ENCODE measurements at regions not wholly inside any gene's neighbourhood (a gene's known extent, or its start where the extent isn't known, plus 50 kb on each side); places are given as distances from the start of the nearest gene placed in this dataset.

DNA sequence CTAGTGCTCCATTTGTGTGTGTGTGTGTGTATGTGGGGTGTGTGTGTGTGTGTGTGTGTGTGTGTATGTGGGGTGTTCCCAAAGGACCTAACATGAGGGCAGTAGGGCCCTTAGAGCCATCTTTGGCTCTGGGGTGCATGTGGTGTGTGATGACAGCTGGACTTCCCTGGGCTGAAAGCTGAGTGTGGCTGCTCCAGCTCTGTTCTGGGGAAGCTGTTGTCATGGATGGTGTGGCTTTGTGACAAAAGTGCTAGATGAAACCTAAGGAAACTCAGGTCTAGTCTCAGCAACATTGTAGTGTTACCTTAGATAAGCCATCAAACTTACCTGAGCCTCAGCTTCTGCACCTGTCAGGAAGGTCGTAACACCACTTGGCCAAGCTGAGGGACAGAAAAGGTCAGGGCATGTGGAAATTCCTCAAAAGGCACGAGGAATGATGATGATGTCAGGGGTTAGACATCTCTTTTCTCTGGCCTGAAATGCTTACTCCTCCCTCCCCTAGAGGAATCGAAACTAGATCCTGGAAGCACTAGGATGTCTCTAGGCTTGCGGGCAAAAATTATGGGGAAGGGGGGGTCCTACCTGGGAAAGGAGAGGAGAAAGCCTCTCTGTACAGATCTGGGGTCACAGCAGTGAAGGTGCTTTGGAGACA, 115.4 kb downstream of the RPS24 start:
- TF ChIP-seq CTCF (conservative IDR thresholded peaks at IDR 0.05; ENCODE audit: low read length) (no peak), EZH2phosphoT487 (IDR thresholded peaks at IDR 0.05; ENCODE audit: borderline replicate concordance, low read depth, low read length) (no peak)

All from OCI-LY7 (cell line).